GOT3 (cell line): ENCODE measurements at regions not wholly inside any gene's neighbourhood (a gene's known extent, or its start where the extent isn't known, plus 50 kb on each side); places are given as distances from the start of the nearest gene placed in this dataset.

Experiments used
- DNase-seq: peaks from one replicate; lab custom pipeline; 2025; ENCODE audit warnings: mixed read lengths; lab: John Stamatoyannopoulos, UW

- DNase-seq = no peak
Measured at GRCh38 chr11:39294648-39295047, 2164.8 kb downstream of the LRRC4C start.

- DNase-seq = no peak
Measured at GRCh38 chr11:39288011-39288410, 2171.4 kb downstream of the LRRC4C start.

GRCh38 chr11:39268176-39268690 lies 2191.2 kb downstream of the LRRC4C start:
- DNase-seq = no peak

GRCh38 chr11:39255648-39256047 lies 2203.8 kb downstream of the LRRC4C start:
- no peak for DNase-seq

- no peak for DNase-seq
Measured at GRCh38 chr11:39249566-39250365, 2209.7 kb downstream of the LRRC4C start.

GRCh38 chr11:39247570-39248137 lies 2211.8 kb downstream of the LRRC4C start:
- DNase-seq = no peak

GRCh38 chr11:39239553-39239952 lies 2219.9 kb downstream of the LRRC4C start:
- DNase-seq = no peak

- no peak for DNase-seq
Measured at GRCh38 chr11:39236916-39237315, 2222.5 kb downstream of the LRRC4C start.

- no peak for DNase-seq
Measured at GRCh38 chr11:39221550-39222138, 2237.8 kb downstream of the LRRC4C start.

GRCh38 chr11:39220501-39221230 lies 2238.8 kb downstream of the LRRC4C start:
- DNase-seq = no peak

- no peak for DNase-seq
Measured at GRCh38 chr11:39220069-39220468, 2239.4 kb downstream of the LRRC4C start.

GRCh38 chr11:39209981-39210380 lies 2249.5 kb downstream of the LRRC4C start:
- DNase-seq = no peak

GRCh38 chr11:39205236-39205995 lies 2254.0 kb downstream of the LRRC4C start:
- no peak for DNase-seq

GRCh38 chr11:39192671-39193070 lies 2266.8 kb downstream of the LRRC4C start:
- DNase-seq = no peak

- DNase-seq = no peak
Measured at GRCh38 chr11:39190751-39191150, 2268.7 kb downstream of the LRRC4C start.

GRCh38 chr11:39177678-39178077 lies 2281.8 kb downstream of the LRRC4C start:
- no peak for DNase-seq

- no peak for DNase-seq
Measured at GRCh38 chr11:39174965-39175364, 2284.5 kb downstream of the LRRC4C start.

- no peak for DNase-seq
Measured at GRCh38 chr11:39174196-39174595, 2285.3 kb downstream of the LRRC4C start.

GRCh38 chr11:39165021-39165420 lies 2294.4 kb downstream of the LRRC4C start:
- DNase-seq = no peak

- no peak for DNase-seq
Measured at GRCh38 chr11:39149214-39149613, 2310.2 kb downstream of the LRRC4C start.

- no peak for DNase-seq
Measured at GRCh38 chr11:39145346-39145745, 2314.1 kb downstream of the LRRC4C start.
